Chondrocyte (in vitro differentiated cells): ENCODE measurements at regions not wholly inside any gene's neighbourhood (a gene's known extent, or its start where the extent isn't known, plus 50 kb on each side); places are given as distances from the start of the nearest gene placed in this dataset.

Experiments
- DNase-seq: peaks from one replicate; pipeline ENCODE4 v3.0.0; 2021; ENCODE audit warnings: mixed read lengths, low spot score
- H3K27ac Mint-ChIP-seq: one replicate; pipeline ENCODE4 v1.8.0; 2021; ENCODE audit warnings: mild to moderate bottlenecking, moderate library complexity, mixed read lengths; ENCODE audit not compliant: unreplicated experiment
- H3K27me3 Mint-ChIP-seq: 2 replicates; pipeline ENCODE4 v1.8.0; 2021; ENCODE audit warnings: low read depth, mixed read lengths
- H3K36me3 Mint-ChIP-seq: 2 replicates; pipeline ENCODE4 v1.8.0; 2021; ENCODE audit warnings: low read depth, mixed read lengths
- H3K4me1 Mint-ChIP-seq: 2 replicates; pipeline ENCODE4 v1.8.0; 2021; ENCODE audit warnings: low read depth, mild to moderate bottlenecking, mixed read lengths
- H3K4me3 Mint-ChIP-seq: one replicate; pipeline ENCODE4 v1.8.0; 2021; ENCODE audit warnings: mild to moderate bottlenecking, moderate library complexity, mixed read lengths; ENCODE audit not compliant: unreplicated experiment
- H3K9me3 Mint-ChIP-seq: 2 replicates; pipeline ENCODE4 v1.8.0; 2021; ENCODE audit warnings: low read depth, mixed read lengths
- CTCF ChIP-seq: fragments of 200-600 bp; sonication (generic); IDR thresholded peaks from 2 replicates; pipeline ENCODE4 v1.5.0; 2021; ENCODE audit warnings: antibody characterized with exemption, mild to moderate bottlenecking, moderate library complexity

GRCh38 chr9:95788521-95788991, 86.9 kb upstream of the ERCC6L2 start:
- no peak overlapping the region for H3K4me3 Mint-ChIP-seq
- peaks cover 2% of the 10 kb centered on the region for H3K27me3 Mint-ChIP-seq
- H3K4me1 Mint-ChIP-seq = peaks cover 18% of the 10 kb centered on the region
- DNase-seq = no peak
- no peaks in the 10 kb centered on the region for H3K9me3 Mint-ChIP-seq
- H3K36me3 Mint-ChIP-seq = no peaks in the 10 kb centered on the region
- no peak overlapping the region for H3K27ac Mint-ChIP-seq
- no peak for TF ChIP-seq CTCF

GRCh38 chr9:95788021-95788420, 87.5 kb upstream of the ERCC6L2 start:
- H3K36me3 Mint-ChIP-seq = no peaks in the 10 kb centered on the region
- no peak for DNase-seq
- H3K27ac Mint-ChIP-seq = no peak overlapping the region
- no peak for TF ChIP-seq CTCF
- H3K4me3 Mint-ChIP-seq = no peak overlapping the region
- H3K9me3 Mint-ChIP-seq = no peaks in the 10 kb centered on the region
- H3K4me1 Mint-ChIP-seq = peaks cover 18% of the 10 kb centered on the region
- peaks cover 2% of the 10 kb centered on the region for H3K27me3 Mint-ChIP-seq

- no peak for DNase-seq
- H3K27ac Mint-ChIP-seq = no peak overlapping the region
- TF ChIP-seq CTCF = no peak
- H3K9me3 Mint-ChIP-seq = no peaks in the 10 kb centered on the region
- H3K36me3 Mint-ChIP-seq = no peaks in the 10 kb centered on the region
- H3K27me3 Mint-ChIP-seq = peaks cover 2% of the 10 kb centered on the region
- peaks cover 27% of the 10 kb centered on the region for H3K4me1 Mint-ChIP-seq
- no peak overlapping the region for H3K4me3 Mint-ChIP-seq
Measured at GRCh38 chr9:95785209-95785608, 90.3 kb upstream of the ERCC6L2 start.

GRCh38 chr9:95784318-95784717, 91.2 kb upstream of the ERCC6L2 start:
- peaks cover 2% of the 10 kb centered on the region for H3K27me3 Mint-ChIP-seq
- H3K27ac Mint-ChIP-seq = no peak overlapping the region
- no peak for DNase-seq
- no peak overlapping the region for H3K4me3 Mint-ChIP-seq
- H3K36me3 Mint-ChIP-seq = no peaks in the 10 kb centered on the region
- no peak for TF ChIP-seq CTCF
- H3K9me3 Mint-ChIP-seq = no peaks in the 10 kb centered on the region
- H3K4me1 Mint-ChIP-seq = peaks cover 28% of the 10 kb centered on the region

GRCh38 chr9:95783426-95783975, 92.0 kb upstream of the ERCC6L2 start:
- no peak for TF ChIP-seq CTCF
- no peaks in the 10 kb centered on the region for H3K9me3 Mint-ChIP-seq
- H3K4me1 Mint-ChIP-seq = peaks cover 31% of the 10 kb centered on the region
- no peak overlapping the region for H3K27ac Mint-ChIP-seq
- no peaks in the 10 kb centered on the region for H3K36me3 Mint-ChIP-seq
- peaks cover 2% of the 10 kb centered on the region for H3K27me3 Mint-ChIP-seq
- DNase-seq = no peak
- no peak overlapping the region for H3K4me3 Mint-ChIP-seq
